H4 (cell line): ENCODE measurements at regions not wholly inside any gene's neighbourhood (a gene's known extent, or its start where the extent isn't known, plus 50 kb on each side); places are given as distances from the start of the nearest gene placed in this dataset.
"Not testable (repeated sequence)": the region's sequence is repeated elsewhere in the genome, so short reads cannot be mapped to it uniquely, and the experiment has no call there.

Source experiments
- DNase-seq: peaks from one replicate; pipeline ENCODE4 v3.0.0-alpha.2; 2015; ENCODE audit warnings: low spot score

DNA sequence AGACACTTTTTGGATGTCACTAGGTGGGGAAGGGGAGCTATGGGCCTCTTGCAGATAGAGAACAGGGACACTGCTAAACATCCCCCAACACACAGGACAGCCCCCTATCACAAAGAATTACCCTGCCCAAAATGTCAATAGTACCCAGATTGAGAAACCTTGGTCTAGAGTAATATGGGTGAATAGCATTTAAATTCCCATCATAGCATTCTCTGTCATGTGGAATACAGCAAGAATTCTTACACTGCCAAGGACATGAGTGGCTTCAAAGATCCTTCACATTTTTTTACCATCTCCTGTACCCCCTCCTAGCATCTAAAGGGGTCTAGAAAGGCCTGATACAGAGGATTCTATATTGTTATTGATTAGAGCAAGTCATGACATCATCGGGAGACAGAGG lies 83.1 kb upstream of the SSTR4 start:
- DNase-seq, result no peak

DNA sequence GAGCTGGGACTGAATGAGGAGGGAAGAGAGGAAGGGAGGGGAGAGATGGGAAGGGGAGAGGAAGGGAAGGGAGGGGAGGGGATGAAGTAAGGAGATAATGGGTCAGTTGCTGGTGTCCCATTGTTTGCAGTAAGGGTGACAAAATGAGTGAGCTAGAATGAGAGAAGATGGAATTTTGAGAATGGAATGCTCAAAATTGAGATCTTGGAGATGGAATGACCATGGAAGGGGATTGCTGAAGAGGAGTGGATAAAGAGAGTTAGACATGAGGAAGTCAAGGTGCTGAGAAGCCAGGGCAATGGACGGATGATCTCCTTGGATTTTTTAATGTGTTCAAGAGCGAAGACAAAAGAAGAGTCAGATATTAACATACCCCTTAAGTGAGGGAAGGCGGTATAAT lies 80.5 kb upstream of the SSTR4 start:
- no peak for DNase-seq

DNA sequence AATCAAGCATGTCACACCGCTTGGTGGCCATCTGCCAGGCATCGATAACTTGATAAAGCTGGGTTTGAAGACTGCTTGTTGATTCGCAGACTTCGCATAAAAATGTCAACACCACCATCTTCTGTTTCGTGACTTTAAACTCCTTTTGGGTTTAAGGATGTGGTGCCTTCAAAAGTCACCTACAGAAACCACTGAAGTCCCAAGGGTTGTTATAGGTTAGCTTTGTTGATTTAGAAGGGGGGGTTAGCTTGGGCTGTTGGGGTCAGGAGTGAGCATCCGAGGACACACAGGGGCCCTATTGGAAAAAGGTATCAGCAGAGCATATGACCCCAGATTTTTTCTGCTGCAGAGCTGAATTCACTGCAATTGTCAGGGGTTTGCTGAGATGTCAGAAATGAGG lies 76.7 kb upstream of the SSTR4 start:
- no peak for DNase-seq

DNA sequence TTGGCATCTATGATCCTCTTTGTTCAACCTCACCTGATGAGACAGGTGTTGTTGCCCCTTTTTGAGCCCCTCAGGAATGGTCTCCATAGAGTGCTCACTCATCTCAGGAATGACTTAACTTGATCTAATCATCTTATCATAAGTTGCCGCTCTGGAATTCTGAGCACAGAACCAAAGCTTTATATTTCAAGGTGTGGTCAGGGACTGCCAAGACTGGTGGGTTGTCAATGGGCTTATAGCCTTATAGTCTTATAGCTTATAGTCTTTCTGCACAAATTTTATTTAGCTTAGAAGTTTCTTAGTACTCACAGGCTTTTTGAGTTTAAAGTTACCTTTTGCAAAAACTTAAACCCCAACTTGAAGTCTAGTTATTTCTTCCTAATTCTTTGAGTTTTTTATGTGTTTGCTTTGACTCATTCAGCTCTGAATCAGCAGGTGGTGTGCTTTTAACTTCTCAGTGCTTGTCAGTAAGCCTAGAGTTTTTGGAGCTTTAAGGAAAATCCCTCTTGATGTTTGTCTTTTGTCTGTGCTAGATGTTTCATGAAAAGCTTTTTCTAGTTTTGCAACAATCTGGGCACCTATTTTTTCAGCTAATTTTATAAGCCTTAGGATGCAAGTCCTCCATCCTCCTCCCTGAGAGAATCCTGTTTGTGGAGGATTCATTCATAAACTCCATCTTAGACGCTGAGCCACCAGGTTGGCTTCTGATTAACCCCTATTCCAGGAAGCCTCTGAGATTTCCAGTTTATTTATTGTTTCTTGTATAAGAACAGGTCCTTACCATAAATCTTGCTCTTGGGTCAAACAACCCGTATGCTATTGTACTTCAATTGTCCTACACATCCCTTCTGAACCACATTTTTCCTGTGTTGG lies 72.3 kb upstream of the SSTR4 start:
- DNase-seq, result no peak

DNA sequence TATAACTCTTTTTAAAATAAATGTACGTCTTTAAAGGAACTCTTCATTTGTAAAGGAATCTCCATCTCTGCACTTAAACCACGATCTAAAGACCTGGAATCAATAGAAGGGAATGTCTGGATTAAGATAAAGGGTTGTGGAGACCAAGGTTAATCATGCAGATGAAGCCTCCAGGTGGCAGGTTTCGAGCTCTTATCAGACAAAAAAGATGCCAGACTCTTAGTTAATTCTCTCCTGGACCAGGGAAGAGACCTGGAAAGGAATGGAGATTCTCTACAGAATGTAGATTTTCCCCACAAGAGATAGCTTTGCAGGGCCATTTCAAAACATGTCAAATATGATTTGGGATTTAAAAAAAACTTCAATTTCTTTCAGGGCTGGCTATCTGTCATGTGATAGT lies 71.5 kb upstream of the SSTR4 start:
- DNase-seq, result no peak

DNA sequence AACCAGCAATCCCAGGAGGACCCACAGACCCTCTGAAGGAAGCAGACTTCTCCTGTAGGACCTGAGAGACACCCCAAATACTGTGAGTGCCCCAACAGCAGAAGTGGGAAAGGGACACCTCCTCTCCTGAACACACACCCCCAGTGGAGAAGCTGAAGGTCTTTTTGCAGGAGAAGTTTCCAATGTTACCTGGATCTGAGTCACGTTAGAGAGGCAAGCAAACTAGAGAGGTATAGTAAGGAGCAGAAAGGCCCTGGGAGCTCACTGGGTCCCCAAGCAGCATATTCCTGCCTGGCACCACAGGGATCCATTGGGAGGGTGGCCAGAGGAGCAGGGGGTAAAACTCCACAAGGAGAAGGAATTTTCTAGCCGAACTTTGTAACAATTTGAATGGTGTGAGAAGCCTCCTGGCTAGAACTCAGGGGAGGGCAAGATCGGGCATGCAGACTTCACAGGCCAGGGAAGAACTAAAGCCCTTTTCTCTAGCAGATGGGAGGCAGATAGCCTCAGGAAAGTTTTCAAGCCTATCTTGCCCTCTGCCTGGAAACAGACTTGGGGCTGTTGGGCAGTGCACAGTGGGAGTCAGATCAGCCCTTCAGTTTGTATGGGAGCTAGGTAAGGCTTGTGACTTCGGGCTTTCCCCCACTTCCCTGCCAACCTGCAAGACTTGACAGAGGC lies 68.2 kb upstream of the SSTR4 start:
- DNase-seq, result no peak

DNA sequence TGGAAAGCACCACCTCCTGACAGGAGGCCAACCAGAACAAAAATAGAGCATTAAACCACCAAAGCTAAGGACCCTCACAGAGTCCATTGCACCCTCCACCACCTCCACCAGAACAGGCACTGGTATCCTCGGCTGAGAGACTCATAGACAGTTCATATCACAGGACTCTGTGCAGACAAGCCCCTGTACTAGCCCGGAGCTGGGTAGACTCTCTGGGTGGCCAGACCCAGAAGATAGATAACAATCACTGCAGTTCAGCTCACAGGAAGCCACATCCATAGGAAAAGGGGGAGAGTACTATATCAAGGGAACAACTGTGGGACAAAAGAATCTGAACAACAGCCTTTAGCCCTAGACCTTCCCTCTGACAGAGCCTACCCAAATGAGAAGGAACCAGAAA lies 67.4 kb upstream of the SSTR4 start:
- not testable (repeated sequence) for DNase-seq

DNA sequence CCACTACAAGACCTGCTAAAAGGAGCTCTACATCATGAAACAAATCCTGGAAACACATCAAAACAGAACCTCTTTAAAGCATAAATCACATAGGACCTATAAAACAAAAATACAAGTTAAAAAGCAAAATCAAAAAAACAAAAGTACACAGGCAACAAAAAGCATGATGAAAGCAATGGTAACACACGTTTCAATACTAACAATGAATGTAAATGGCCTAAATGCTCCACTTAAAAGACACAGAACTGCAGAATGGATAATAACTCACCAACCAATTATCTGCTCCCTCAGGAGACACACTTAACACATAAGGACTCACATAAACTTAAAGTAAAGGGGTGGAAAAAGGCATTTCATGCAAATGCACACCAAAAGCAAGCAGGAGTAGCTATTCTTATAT lies 66.1 kb upstream of the SSTR4 start:
- DNase-seq, result not testable (repeated sequence)

DNA sequence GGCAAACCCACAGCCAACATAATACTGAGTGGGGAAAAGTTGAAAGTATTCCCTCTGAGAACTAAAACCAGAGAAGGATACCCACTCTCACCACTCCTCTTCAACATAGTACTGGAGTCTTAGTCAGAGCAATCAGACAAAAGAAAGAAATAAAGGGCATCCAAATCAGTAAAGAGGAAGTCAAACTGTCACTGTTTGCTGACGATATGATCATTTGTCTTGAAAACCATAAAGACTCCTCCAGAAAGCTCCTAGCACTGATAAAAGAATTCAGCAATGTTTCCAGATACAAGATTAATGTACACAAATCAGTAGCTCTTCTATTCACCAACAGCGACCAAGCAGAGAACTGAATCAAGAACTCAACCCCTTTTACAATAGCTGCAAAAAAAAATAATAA lies 64.0 kb upstream of the SSTR4 start:
- DNase-seq, result not testable (repeated sequence)

DNA sequence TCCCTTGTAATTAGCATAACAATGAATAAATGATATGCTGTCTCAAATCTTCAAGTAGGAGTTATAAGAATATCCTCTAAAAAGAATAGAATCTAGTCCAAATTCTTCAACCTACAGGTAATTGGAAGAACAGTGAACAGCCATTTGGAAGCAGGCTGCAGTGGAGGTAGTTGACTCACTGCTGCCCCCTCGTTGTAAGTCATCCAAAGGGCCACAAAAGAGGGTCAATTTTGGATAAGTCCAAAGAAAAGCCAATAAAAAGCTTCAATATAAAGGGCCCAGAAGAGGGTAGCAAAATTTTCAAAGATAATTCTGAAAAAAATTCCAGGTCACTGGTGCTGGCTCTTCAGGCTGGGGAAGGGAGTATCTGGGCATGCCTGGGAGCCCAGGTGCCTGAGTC lies 60.8 kb upstream of the SSTR4 start:
- DNase-seq, result no peak

DNA sequence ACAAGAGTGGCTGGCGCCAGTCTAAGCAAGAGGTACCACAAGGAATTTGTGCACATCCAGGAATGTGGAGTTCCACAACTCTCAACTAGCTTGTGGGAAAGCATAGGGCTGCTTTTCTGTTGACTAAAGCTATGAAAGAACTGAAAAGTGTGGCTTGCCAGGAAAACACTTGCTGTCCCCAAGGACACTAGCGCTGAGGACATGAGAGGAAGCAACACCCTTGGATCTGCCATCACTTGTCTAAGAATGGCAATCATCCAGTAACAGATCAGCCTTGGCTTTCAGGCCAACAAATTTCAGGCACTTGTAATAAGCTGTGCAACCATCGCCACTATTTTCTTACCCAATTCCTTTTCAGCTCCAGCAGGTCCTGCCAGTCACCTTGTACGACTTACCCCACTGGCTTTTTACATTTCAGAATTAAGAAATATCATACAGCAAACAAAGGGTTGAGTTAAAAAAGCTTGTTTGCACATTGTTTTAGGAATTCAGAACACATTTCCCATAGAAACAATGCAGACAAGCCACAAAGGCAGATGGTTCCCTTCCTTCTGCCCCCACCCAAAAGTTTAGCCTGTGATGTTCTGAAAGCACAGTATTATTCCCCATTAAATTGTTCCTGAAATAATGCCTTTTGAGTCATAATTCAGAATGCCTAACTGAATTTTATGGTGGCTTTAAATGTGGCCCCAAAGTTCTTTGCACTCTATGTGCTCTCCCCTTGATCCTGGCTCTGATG lies 57.9 kb upstream of the SSTR4 start:
- DNase-seq, result no peak

DNA sequence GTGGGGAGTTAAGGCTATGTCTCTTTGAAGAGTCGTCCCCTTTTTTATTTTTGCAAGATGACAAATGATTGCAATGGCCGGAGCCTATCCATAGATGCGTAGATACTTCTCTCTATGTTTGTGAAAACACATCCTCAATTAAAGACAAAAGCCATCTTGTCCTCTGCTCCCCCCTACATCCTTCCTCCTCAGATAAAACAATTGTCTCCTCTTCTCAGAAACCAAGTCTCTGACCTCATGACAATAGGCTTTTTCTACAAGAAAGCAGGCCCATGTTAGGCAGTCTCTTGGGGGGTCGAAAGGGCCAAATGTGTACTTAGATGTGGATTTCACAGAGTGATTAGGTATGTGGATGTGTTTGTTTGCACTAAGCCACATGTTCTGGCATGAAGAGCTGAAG lies 51.1 kb upstream of the SSTR4 start:
- no peak for DNase-seq

DNA sequence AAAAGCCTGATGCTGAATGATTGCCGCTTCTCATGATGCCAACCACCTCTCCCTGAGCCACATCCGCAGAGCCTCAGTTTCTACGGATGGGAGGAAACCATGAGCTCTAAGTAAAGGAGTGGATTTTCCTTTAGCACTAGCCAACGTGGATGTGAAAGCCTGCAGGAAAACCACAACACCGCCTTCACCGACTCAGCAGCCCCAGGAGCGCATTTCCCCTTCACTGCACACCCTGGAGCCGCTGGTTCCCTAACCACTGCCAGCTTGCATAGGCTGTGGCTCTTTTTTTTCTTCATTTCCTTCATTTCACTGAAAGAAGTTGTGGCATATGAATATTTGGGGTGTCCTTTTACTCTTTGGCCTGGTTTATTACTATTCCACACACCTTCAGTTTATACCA lies 50.5 kb upstream of the SSTR4 start:
- no peak for DNase-seq

DNA sequence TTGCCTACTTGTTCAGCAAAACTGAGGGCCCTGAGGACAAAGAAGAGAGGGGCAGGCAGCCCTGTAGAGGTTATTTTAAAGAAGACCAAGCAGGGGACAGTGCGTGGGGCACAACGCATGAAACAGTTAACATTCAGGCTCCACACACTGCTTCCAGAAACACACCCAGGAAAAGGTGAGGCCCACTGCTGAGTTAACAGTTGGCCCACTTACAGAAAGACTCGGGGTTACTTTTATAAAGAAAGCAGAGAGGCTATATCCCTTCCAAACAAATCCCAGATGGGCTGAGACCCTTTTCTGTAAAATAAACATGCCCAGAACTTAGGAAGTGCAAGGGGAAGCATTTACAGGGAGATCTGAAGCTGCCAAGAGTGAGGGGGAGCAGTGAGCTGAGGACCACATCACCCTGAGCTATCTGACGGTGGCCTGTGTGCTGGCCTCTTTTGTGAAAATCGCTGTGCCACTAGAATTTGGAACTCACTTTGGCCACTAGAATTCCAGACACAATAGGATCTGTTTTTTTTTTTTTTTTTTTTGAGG lies 49.8 kb upstream of the SSTR4 start:
- DNase-seq, result no peak
